AML-193 (cell line): ENCODE measurements at regions not wholly inside any gene's neighbourhood (a gene's known extent, or its start where the extent isn't known, plus 50 kb on each side); places are given as distances from the start of the nearest gene placed in this dataset.
A peak's percentile ranks its signal among the peaks of the same experiment; 100 is the strongest.
"Not testable (repeated sequence)": the region's sequence is repeated elsewhere in the genome, so short reads cannot be mapped to it uniquely, and the experiment has no call there.

Experiments
- DNase-seq, 2 experiments: peaks; one replicate each; lab custom pipeline; 2025; lab: John Stamatoyannopoulos, UW

DNA sequence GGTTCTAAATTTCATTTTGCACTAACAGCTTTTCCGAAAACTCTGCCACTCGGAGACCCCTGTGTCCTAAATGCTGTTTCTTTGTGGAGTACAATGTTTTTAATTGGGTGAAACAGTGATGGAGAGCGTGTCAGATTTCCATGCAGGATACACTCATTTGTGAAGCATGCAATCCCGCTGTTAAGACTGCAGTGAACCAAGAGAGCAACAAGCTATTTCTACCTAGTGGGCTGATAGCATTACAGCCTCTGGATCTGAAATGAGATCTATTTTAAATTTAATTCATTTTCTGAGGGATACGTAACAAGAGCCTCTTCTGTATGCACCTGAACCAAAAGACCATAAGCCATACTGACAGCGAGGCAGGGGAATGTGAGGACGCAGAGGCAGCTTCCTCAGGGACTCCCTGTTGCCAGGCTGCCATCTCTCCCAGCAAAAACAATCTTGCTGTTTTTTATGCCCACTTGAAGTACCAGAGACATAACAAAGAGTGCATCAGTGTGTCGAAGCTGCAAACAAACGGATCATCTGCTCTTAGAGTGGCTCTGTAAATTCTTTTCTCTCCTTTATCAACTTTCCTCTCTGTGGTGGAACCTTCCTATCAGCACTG is 199.9 kb upstream of the COX10 start:
- no peak for DNase-seq

DNA sequence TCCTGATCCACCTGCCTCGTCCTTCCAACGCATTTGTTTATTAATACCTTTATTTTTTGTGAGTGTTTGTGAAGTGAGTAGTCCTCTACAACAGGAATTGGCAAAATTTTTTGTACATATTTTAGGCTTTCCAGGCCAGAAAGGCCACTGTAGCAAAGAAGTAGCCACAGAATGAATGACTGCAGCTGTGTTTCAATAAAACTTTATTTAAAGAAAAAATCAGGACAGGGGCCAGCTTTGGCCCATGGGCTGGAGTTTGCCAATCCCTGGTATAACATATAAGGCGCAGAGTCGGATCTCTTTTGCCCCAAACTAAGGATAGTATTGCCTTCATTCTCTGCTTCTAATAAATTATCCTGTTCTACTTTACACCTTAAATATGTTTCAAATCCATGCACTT is 198.0 kb upstream of the COX10 start:
- no peak for DNase-seq

DNA sequence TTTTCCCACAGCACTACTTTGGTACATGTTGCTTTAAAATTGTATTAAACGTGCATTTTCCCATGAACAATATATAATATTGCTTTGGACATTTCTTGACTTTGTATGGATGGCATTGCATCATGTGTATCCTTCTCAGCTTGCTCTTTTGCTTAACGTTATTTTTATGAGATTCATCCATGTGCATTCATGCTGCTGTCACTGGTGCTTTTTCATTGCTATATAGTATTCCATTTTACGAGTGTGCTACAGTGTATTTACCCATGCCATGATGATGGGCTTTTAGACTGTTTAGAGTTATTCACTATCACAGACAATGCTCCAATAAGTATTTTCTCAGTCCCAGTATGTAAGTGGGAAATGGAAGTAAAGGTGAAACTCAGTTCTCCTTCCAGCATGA is 195.2 kb upstream of the COX10 start:
- no peak for DNase-seq

DNA sequence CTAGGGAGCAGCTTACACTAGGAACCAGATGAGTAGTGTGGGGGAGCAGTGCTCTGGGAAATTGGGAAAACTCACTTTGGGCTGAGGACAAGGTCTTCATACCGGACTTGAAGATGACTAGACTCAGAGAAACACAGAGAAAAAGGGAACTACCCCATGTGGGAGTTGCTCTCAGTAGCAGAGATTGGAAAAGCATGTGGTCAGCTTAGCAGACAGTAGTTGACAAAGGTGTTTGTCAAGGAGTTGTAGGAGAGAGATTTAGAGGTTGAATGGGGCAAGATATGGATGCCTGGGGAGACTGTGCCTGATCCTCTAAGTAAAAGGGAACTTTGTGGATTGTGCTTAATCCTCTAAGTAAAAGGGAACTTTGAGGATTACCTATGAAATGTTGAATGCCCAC is 194.5 kb upstream of the COX10 start:
- DNase-seq = no peak

DNA sequence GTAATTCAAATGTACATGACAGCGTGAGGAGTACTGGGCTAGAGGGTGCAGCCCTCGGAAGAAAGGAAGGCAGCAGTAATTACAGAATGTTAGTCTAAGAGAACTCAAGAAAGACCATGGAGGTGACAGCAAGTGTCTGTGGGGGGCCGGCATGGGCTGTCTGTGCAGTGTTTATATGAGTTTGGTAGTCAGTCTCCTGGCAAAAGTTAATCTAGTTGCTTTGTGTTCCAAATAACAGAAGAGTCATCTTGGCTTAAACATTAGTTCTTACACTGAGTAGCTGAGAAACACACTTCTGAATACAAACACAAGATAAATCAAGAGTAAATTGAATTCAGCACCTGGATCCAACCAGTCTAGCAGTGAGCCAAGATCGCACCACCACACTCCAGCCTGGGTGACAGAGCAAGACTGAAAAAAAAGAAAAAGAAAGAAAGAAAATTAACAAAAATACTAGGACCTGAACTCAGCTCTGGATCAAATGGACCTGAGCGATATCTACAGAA is 189.3 kb upstream of the COX10 start:
- no peak for DNase-seq

DNA sequence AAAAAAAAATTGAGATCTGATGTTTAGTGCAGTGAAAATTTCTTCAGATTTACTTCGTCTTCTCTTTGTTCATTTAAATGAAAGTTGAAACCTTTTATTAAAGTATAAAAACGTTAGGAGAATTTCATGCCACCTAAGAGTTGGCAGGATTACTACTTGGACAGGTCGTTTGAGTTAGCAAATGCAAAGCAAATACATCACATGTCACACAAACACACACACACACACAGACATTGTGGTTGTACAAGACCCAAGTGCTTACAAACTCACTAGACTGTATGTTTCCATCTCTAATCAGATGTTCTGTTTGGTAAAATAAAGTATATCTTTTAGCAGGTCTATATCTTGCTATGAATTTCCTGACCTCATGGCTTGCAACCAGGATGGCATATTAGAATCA is 185.6 kb upstream of the COX10 start:
- no peak for DNase-seq

DNA sequence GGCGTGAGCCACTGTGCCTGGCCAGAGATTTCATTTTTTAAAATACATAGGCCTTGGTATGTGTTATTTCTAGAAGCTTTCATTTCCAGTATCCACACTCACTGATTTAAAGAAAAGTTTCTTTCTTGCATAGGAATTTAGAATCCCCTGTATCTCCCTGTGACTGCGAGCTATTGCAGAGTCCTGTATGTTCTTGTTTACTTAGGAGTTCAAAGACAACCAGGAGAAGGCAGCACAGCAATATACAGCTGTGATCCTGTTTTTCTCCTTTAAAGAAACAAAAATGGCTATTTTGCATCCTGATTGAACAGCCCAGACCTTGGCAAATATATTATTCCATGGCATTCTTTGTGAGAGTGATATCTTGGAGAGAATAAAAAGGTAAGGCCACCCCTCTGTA is 185.0 kb upstream of the COX10 start:
- no peak for DNase-seq

DNA sequence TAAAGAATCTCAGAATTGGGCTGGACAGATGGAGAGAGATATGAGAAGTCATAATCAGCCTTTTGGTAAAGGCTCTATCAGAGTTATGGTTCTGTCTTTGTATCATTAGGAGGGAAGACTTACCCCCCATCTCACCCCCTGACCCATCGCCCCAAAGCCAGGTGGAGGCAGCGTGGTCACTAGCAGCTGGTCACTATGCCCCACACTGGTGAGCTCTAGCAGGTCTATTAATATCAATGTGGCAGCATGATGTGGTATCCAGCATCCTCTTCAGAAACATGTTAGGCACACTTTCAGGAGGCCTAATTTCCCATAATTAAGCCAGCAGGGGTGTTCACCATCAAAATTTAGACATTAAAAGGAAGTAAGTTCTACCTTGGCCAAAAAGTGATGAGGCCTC is 183.8 kb upstream of the COX10 start:
- DNase-seq = no peak

DNA sequence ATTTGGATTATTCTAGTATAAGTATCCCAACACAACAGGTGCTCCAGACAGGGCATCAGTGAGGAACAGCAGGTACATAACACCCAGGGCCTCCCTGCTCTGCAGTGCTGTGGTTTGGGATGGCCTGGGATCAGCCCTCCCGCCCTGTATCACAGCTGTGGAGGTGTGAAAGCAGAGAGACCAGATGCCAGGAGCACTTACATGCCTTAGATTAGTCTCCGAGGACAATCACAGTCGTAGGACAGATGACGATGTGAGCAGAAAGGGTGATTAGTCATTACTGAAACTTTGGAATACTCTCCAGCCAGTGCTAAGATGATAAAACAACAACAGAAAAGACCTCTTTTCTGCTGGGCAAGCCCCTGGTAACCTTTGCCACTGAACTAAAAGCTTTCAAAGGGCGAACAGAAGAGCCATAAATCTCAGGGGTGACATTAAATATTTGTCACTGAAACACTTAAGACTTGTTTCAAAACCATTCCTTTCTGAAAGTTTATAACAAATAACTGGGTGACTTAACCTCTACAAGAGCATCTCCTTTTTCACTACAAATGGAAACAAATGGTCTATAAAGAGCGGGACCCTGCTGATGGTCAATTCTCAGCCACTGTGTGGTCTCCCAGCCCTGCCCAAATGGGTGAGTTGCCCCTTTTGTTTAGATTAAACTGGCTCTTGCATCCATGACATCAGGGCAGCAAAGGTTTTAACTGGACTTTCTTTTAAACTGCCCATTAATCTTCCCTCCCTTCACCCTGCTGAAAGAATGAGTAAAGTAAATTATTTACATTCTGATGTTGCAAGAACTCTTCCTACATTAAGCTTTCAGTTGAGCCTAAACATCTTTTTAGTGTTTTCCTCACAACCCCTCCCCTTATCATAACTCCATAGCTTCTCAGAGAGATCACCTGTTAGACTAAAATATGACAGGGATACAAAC is 183.1 kb upstream of the COX10 start:
- DNase-seq = no peak

DNA sequence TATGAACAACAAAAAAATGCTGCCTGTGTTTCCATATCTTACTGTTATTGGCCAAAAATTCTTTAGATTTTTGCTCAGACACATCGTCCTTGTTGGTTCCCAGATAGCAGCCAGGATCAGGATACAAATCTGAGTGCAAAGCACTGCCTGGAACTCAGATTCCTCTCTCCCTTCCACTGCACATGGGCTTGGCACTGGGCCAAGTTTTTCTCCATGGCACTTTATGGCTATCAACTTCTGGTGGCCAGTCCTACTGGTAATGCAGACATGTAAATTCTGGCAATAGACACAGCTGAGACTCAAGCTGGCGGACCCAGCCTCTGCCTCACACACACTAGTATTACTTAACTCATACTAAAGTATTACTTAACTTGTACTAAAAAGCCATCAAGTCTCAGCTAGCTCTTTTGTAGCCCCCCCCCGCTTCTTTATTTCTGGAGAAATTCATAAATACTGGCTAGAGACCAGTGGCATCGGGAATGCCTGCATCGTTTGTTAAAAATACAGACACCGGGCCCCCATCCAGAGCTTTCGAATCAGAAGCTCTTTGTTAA is 181.2 kb upstream of the COX10 start:
- no peak for DNase-seq

DNA sequence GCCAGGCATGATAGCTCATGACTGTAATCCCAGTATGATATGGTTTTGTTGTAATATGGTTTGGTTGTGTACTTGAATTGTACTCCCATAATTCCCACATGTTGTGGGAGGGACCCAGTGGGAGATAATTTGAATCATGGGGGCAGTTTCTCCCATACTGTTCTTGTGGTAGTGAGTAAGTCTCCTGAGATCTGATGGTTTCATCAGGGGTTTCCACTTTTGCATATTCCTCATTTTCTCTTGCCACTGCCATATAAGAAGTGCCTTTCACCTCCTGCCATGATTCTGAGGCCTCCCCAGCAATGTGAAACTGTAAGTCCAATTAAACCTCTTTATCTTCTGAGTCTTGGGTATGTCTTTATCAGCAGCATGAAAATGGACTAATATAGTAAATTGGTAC is 160.3 kb upstream of the COX10 start:
- not testable (repeated sequence) for DNase-seq

DNA sequence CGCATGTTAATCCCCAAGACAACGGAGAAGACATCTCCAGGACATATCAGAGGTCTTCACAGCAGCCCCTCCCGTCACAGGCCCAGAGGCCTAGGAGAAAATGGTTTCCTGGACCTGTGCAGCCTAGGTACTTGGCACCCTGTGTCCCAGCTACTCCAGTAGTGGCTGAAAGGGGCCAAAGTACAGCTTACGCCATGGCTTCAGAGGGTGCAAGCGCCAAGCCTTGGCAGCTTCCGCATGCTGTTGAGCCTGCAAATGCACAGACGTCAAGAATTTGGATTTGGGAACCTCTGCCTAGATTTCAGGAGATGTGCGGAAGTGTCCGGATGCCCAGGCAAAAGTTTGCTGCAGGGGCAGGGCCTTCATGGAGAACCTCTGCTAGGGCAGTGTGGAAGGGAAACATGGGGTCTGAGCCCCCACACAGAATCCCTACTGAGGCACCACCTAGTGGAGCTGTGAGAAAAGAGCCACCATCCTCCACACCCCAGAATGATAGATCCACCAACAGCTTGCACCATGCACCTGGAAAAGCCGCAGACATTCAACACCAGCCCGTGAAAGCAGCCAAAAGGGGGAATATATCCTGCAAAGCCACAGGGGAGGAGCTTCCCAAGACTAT is 159.3 kb upstream of the COX10 start:
- no peak for DNase-seq

DNA sequence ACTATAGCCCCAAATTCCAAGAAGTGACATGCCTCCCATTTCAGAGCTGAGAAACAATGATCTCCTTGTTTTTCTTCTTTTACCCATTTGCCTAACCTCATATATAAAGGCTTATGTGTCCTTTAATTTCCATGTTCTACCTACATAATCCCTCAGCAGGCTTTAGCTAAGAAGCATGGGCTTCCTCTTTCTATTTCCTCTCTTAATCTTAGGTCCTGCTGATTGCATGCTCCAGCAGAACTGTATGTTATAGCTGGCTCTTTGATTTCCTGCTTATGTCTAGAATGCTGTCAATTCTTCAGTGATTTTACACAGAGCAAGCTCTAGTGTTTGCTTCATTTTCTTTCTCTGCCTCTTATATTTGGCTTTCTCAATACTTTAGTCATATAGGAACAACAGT is 151.7 kb upstream of the COX10 start:
- peak; percentile 1 to 12 for DNase-seq

DNA sequence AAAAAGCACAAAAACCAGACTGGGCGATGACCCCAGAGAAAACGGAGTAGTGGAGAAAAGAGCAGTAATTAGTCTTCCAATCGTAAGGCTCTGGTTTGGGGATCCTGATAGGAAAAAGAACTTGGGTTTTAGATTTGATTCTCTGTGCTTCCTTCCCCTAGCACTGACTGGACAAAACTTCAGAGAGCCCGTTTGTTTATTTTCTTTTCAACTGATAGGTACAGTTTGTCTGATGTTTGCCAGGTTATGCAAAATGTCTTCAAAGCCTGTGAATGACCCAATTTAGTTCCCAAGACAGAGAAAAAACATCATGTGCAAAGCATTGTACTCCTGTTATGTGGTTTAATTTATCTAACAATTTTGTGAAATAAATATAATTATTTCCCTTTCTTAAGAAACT is 151.1 kb upstream of the COX10 start:
- DNase-seq = no peak

DNA sequence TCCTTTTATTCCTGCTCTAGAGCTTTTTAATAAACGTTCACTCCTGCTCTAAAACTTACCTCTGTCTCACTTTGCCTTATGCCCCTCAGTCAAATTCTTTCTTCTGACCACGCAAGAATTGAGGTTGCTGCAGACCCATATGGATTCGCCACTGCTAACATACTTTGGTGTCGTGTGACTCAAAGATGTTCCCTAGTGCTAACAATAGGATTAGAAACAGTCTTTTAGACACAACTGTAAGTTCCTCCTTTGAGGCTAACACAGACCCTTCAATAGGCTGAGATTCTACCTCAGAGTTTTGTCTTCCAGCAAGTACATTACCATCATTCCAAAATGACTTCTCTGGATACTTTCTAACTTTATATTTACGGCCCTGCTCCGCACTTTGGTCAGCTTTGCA is 149.5 kb upstream of the COX10 start:
- DNase-seq = no peak

DNA sequence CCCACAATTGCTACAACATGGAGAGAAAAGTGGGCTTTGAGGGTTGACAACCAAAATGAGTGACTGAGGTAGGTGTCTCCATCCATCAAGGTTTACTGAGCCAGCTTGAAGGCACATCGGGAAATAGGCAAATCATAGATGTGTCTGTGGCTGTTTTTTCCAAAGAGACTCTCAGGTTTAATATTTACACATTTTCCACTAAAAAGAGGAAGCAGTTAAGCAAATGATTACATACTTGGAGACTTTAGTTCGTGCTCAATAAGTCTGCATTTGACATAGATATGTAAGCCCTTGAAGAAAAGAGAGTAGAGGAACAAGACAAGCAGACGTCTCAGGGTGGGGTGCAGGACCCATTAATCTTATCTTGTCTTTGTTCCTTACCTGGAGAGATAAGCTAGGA is 148.9 kb upstream of the COX10 start:
- no peak for DNase-seq

DNA sequence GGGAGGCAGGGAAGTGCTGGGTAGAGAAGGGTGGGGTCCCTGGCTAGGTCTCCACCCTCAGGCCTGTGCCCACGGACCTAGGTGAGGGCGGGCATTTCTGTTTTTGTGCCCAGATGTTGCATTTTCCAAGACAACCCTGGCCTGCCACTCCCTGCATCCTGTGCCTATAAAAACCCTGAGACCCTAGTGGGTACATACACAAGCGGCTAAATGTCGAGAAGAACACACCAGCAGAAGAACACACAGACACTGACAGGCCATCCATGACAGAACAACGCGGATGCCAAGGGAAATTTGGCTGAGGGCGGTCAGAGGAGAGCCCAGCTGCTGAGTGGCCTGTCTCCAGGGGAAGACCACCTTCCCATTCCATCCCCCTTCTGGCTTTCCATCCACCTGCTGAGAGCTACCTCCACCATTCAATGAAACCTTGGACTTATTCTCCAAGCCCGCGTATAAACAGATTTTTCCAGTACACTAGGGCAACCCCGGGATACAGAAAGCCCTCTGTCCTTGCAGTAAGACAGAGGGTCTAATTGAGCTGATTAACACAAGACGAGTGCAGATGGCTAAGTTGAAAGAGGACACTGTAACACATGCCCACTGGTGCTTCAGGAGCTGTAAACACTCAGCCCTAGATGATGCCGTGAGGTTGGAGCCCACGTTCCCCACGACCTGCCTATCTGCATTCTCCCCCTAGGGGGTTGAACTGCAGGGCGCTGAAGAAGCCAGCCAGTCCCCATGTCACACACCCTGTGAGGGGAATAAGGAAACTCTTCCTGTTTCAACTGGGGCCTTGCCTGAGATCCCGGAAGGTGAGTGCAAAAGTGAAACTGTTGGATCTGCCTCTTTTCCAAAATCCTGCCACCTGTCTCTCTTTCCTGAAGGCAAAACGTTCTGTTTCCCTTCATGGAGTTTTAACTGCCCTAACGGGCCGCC is 147.2 kb upstream of the COX10 start:
- no peak for DNase-seq

DNA sequence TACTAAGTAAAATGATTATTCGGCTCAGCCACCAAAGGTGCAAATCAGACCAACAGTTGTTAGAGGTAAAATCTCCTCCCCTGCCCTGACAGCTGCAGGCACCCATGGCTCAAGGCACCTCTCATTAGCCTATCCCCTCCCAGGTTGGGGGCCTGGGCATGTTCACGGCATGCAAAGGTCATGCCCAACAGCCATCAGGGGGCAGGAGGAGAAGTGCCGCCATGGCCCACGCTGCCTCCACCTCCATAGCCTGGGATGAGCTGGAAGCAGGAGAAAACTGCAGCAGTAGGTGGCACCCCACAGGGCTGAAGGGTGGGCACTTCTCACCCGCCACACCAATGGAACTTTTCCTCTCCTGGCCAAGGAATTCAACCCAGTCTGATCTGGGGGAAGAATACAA is 146.4 kb upstream of the COX10 start:
- no peak for DNase-seq

DNA sequence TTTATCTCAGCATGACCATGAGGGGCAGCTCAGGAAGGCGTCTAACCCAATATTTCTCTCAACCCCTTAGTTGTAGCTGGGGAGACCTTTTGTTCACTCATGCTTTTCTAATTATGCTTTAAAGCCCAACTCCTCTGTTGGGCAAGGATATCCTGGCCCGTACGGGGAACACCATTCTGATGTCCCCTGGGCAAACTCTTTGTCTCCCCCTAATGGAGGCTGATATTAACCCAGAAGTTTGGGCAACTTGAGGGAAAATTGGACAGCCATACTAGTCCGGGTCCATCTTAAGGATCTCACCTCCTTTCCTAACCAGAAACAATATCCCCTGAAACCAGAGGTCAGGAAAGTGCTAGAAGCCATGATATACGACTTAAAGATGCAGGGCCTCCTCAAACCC is 143.7 kb upstream of the COX10 start:
- DNase-seq = no peak

DNA sequence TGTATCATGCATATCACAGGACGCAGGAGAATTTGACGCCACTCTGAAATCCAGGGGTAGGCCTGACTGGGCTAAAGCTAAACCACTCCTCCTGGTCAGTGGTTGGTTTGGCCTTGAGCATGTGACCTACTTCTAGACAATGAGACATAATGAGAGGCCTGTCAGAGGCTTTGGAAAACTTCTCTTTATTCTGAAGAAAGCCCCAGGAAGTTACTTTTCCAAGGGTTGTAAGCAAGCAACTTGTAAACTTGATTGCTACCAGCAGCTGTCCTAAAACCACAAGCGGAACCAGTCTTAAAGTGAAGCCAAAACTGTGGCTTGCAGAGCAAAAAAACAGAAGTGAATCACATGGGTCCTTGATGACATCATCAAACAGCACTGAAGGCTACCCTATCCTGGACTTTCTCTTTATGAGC is 138.2 kb upstream of the COX10 start:
- peak; percentile 66 to 78 for DNase-seq

DNA sequence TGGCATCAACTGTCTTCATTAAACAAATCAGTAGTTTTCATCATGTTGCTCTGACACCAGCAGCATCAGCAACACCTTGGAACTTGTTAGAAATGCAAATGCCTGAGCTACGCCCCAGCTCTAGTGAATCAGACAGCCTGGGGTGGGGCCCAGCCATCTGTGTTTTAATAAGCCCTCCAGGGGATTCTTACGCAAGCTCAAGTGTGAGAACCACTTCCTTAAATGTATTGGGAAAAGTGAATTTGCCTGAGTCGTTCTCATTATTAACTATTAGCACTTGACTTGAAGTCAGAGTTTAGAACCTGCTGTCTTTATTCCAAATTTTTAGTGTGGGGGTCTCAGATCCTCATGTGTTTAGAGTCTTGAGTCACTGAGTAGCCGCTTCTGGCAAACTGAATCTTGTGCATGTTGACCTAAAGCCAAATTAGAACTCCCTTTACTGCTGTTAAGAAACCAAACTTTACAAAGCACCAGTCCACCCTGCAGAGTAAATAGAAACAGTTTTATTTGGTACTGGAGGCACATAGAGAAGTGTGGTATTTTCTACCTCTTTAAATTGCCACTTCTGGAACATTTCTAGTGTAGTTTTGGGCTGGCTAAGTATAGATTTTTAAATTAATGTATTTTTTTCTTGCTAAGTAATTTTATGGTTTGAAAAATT is 137.4 kb upstream of the COX10 start:
- DNase-seq = peak; percentile 46 to 47
